Middle frontal gyrus (tissue), 1 donor: ENCODE measurements at regions not wholly inside any gene's neighbourhood (a gene's known extent, or its start where the extent isn't known, plus 50 kb on each side); places are given as distances from the start of the nearest gene placed in this dataset.

Experiments used
- DNase-seq: peaks from one replicate; pipeline ENCODE4 v3.0.0-alpha.2; 2015; ENCODE audit warnings: low spot score; ENCODE audit errors: extremely low spot score

- no peak for DNase-seq
Observed at GRCh38 chr20:23254034-23254433, 96.6 kb upstream of the NXT1 start.

GRCh38 chr20:23253524-23253923, 97.1 kb upstream of the NXT1 start:
- no peak for DNase-seq

DNA sequence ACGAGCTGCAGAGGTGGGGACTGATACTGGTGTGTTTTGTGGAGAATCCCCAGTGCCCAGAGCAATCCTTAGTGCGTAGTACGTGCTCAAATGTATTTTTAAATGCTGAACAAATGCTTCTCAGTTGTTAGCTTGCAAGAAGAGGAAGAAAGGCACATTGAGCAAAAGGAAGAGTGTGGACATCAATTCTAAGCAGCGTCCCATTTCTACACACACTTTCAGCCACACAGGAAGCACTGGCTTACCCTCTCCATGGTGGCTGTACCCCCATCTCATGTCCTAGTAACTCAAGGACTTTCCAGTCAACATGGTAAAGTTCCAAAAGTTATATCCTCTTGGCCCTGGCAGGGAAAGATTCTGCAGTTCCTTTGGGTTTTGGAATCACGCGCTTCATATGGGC, 98.8 kb upstream of the NXT1 start:
- DNase-seq: no peak

- no peak for DNase-seq
Observed at GRCh38 chr20:23249541-23249940, 101.0 kb upstream of the NXT1 start.

DNA sequence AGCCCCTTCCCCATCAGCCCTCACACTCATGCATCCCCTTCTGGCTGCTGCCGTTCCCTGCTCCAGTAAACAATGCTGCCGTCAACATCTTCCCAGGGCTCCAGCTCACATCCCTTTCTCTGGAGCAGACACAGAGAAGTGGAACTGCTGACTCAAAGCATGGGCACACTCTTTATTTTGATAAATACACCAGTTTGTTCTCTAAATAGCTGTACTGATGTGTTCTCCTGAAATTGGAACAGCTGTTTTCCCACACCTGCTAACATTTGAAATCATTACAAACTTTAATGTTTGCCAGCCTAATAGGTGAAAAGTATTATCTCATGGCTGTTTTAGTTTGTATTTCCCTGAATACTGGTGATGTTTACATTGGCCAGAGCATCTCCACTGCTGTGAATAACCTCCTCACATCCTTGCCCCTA, 102.1 kb upstream of the NXT1 start:
- no peak for DNase-seq

DNA sequence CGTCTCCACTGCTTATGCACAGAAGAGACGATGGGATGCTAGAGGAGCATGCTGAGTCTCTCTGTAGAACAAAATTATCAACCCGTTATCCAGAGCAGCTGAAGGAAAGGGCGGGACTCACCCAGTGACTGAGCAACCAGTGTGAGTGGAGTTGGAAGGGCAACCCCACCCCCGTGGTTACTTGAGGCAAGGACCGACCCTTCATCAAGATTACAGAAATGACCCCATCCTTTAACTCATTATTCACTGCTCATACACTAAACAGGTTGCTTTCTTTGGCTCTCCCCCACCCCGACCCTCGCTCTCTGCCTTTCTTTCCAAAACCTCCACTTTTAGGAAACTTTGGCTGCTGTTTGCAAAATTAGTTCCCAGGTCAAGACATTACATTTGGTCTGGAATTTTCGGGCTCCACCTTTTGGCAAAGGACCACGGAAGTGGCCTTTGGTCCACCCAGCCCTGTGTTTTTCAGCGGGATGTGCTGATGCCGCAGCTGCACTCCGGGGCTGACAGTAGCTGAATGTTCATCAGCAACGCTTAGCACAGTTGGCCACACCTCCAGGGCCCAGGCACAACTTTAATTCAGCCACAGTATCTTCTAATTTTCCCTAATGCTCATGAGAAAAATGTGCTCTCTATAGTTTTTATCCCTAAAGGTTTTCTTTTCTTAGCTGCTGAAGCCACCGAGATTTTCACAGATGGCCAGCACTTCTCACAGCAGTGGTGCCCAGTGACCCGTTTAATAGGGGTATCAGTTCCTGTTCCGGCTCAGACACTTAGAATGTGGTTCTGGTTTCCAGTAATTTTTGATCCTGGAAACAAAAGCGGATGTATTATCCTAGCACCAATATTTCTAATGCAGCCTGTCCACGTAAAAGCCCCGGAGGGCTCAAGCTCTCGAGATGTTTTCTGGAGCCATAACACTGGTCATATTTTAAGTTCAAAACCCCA, 103.6 kb upstream of the NXT1 start:
- no peak for DNase-seq

- no peak for DNase-seq
Observed at GRCh38 chr20:23245553-23246181, 104.9 kb upstream of the NXT1 start.

- DNase-seq: no peak
Observed at GRCh38 chr20:23244916-23245552, 105.6 kb upstream of the NXT1 start.

DNA sequence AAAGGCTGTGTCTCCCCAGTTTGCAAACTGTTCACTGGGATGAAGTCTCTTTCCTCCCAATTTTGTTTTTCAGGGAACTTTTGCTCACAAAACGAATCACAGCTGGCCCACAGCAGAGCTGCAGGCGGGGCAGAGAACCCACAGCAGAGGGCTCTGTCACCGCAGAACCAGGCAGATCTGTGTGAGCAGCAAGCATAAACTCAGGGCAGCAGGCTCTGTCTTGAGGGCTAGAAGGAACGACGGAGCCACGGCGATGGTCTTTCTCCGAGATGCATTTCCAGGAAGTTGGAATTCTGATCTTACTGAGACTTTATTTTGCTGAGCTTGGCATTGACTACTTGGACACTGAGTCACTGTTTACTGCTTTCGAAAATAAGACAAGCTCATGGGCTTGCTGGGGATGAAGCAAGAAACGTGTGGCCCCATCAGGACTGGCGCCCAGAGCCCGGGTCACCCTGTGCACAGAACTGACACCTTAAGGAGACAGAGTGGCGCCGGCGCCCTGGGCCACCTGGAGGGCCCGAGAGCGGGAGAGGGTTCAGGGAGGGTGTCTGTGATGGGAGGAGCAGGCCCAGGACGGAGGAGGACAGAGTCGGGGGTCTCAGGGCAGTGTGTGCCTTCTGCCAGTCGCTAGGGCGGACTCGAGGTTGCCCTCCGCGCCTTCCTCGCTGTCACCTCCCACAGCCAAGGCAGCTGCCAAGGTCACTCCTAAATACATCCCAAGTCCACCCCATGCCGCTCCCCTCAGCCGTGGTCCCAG, 106.3 kb upstream of the NXT1 start:
- DNase-seq: no peak

DNA sequence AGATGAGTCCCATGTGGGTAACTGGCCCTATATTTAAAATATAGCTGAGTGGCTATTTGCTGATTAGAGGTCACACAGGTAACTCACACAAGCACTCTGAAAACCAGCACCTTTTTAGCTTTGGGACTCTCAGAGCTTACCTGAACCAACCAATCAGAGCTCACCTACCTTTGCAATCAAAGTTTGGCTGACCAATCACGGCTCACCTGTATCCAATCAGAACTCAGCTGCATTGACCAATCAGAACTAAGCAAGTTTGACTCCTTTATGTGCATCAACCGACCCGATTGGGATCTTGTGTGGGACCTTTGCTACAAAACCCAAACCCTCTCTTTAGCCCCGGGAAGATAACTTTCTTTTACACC, 106.8 kb upstream of the NXT1 start:
- DNase-seq: no peak

DNA sequence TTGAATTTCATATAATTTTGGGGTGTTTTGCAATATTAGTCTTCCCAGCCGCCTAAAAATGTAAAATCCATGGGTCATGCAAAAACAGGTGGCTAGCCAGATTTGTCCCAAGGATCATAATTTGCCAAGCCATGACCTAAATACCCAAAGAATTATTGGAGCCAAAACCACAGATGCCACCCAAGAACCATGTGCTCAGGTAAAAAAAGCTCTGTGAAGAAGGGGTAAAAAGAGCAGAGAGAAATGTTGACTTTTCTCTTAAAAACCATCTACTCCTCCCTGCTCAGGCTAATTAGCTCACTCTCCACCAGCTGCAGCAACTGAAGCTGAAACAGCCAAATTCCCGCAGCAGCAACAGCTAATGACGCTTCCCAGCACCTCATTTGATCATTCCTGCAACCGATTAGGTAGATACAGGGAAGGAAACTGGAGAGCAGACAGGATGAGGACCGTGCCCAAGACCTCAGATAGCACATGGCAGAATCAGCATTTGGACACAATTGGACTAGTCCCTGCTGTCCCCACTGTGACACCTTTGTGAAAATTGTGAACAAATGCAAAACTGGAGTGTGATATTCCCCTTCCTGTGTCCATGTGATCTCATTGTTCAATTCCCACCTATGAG, 107.9 kb upstream of the NXT1 start:
- no peak for DNase-seq

- DNase-seq: no peak
Observed at GRCh38 chr20:23242104-23242503, 108.5 kb upstream of the NXT1 start.

GRCh38 chr20:23241416-23241815, 109.2 kb upstream of the NXT1 start:
- DNase-seq: no peak

DNA sequence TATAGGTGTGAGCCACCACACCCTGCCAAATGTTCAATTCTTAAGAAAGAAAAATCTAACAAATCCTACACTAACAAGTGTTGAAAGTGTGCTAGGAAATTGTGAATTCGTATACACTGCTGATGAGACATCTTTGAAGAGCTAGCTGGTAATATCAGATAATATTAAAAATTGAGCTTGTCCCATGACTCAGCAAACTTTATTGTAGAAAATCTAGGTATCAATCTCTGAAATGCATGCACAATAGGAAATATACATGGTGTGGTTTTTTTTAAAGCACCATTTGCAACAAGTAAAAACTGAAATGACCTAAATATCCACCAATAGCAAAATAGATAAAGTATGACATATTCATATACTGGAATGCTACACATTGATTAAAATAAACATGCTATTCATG, 110.1 kb upstream of the NXT1 start:
- DNase-seq: no peak

DNA sequence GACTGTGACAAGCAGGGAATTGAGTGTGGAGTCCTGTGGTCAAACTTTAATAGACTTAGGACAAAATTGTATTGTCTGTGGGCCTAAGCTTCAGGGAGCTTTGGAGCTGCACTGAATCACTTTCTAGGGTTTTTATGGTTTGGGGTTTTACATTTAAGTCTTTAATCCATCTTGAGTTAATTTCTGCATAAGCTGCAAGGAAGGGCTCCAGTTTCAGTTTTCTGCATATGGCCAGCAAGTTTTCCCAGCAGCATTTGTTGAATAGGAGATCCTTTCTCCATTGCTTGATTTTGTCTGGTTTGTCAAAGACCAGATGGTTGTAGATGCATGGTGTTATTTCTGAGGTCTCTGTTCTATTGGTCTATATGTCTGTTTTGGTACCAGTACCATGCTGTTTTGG, 113.4 kb upstream of the NXT1 start:
- no peak for DNase-seq

DNA sequence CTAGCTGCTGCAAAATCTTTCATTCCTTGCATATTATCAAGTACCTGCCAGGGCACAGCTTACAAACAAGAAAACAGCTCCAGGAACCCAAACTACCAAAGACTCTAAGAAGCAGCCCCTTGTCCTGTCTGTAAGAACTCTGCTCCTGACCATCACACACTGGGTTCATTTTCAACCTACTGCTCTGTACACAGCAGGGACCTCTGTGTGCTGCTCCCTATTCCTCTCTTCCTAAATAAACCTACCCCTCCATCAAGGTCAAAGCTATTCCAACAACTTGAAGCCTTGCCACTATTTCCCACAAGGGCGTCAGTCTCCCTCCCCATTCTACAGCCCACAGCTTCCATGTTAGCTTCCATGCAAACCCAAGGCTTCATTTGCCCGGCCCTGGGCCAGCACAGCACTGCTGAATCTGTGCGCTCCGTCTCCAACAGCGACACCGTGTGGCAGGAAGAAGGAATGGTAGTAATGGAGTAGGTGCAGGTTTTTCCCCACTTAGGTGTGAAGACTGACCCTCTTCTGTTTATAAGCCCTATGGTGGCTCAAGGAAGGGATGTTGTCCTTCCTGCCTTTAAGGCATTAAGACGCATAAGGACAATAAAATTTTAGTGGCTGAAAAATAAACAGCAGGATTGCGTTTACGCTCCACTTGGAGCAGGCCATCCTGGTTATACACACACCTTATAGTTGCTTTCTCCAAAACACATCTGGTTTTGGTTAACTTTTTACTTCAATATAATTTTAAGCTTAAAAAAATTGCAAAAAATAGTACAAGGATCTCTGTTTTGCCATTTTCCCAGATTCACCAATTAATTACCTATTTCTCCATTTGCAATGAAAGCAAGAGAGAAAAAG, 115.2 kb upstream of the NXT1 start:
- no peak for DNase-seq

DNA sequence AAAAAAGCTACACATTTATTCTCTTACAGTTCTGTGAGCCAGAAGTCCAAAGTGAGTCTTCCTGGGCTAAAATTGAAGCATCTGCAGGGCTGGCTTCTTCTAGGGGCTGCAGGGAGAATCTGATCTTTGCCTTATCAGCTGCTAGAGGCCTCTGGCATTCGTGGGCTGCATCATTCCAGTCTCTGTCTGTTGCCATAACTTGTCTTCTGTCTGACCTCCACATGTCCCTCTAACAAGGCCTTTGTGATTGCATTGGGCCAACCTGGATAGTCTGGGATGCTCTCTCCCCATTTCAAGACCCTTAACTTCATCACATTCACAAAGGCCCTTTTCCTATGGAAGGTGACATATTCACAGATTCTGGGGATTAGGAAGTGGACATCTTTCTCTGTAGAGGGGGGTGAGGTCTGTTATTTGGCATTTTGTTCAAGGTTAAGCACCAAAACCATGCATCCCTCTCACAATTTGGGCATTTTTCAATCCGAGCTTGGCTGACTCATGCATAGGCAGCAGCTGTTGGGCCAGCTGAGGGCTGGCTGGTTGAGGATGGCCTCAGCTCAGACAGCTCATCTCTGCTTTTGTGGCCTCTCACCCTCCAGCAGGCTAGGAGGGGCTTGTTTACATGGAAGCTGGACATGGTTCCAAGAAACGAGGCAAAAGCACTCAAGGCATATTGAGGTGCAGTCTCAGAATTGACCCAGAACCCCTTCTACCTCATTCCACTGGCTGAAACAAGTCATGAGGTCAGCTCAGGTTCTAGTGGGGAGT, 116.1 kb upstream of the NXT1 start:
- DNase-seq: no peak

GRCh38 chr20:23233341-23233740, 117.2 kb upstream of the NXT1 start:
- no peak for DNase-seq

GRCh38 chr20:23232679-23233308, 117.8 kb upstream of the NXT1 start:
- DNase-seq: no peak
